Adipocyte (in vitro differentiated cells): ENCODE measurements at regions not wholly inside any gene's neighbourhood (a gene's known extent, or its start where the extent isn't known, plus 50 kb on each side); places are given as distances from the start of the nearest gene placed in this dataset.
A peak's percentile ranks its signal among the peaks of the same experiment; 100 is the strongest.

Source experiments
- DNase-seq: peaks from one replicate; pipeline ENCODE4 v3.0.0-alpha.2; 2015; ENCODE audit warnings: low read depth
- H3K27me3 ChIP-seq: replicated peaks from 2 replicates; pipeline ENCODE4 v1.7.0; 2013; ENCODE audit warnings: mild to moderate bottlenecking, low read length, moderate library complexity; ENCODE audit not compliant: control insufficient read depth, insufficient read depth
- H3K36me3 ChIP-seq: 2 replicates; pipeline ENCODE4 v1.7.0; 2013; ENCODE audit warnings: low read length, mild to moderate bottlenecking, moderate library complexity; ENCODE audit not compliant: control insufficient read depth, insufficient read depth, severe bottlenecking
- H3K4me1 ChIP-seq: 2 replicates; pipeline ENCODE4 v1.7.0; 2013; ENCODE audit warnings: mild to moderate bottlenecking, low read length, moderate library complexity; ENCODE audit not compliant: control insufficient read depth, insufficient read depth
- H3K4me3 ChIP-seq: 2 replicates; pipeline ENCODE4 v1.7.0; 2013; ENCODE audit warnings: mild to moderate bottlenecking, low read length, moderate library complexity
- H3K9ac ChIP-seq: 2 replicates; pipeline ENCODE4 v1.7.0; 2013; ENCODE audit warnings: mild to moderate bottlenecking, low read length, moderate library complexity
- H3K9me3 ChIP-seq: 2 replicates; pipeline ENCODE4 v1.7.0; 2013; ENCODE audit warnings: mild to moderate bottlenecking, low read length, moderate library complexity; ENCODE audit not compliant: control insufficient read depth

DNA sequence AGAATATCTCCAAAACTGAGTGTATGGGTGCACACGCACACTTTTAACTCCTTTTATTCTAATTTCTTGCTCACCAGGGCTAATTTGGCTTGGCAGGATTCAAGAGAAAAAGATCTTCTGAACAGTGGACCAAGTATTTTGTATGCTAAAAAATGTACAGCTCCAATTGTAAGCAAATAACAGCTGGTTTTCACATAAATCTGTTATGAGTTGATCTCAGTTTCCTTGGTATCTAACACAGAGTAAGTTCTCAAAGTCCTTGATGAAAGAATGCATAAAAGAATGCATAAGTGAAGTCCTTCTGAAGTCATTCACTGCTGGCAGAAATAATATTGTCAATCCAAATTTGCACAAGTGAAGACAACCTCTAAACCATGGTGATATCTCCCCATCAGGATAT lies 213.0 kb downstream of the OMA1 start:
- H3K27me3 ChIP-seq = no peaks in the 10 kb centered on the region
- H3K9ac ChIP-seq = no peak overlapping the region
- H3K4me3 ChIP-seq = no peak overlapping the region
- peak; percentile 16 for DNase-seq
- peaks cover 3% of the 10 kb centered on the region for H3K4me1 ChIP-seq
- no peaks in the 10 kb centered on the region for H3K36me3 ChIP-seq
- H3K9me3 ChIP-seq = no peaks in the 10 kb centered on the region

DNA sequence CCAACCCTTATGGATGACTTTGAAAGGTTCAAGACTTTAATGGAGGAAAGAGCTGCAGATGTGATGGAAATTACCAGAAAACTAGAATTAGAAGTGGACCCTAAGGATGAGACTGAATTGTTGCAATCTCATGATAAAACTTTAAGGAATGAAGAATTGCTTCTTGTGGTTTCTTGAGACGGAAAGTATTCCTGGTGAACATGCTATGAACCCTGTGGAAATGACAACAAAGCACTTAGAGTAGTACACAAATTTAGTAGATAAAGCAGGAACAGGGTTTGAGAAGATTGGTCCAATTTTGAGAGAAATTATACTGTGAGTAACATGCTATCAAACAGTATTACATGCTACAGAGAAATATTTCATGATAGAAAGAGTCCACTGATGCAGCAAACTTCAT lies 215.4 kb downstream of the OMA1 start:
- Histone ChIP-seq H3K36me3 (no peaks in the 10 kb centered on the region), H3K4me1 (peaks cover 3% of the 10 kb centered on the region), H3K9me3 (no peaks in the 10 kb centered on the region), H3K4me3 (no peak overlapping the region), H3K9ac (no peak overlapping the region), H3K27me3 (no peaks in the 10 kb centered on the region)
- peak; percentile 54 for DNase-seq

DNA sequence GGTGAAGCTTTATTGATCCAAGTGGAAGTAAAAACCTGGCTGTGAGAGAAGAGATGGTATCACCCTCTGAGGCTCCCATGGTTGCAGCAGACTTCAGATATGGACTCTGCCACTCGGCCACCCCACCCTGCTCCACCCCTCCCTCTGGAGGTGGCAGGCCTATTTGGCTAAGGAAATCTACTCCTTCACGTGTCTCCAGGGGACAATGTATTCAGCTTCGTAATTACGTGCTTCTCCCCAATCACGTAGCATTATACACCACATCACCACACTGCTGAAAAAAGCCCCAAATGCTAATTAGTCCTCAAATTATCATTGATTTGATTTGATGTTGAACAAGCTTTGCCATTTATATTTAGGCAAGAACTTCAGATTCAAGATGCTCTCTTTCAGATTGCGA lies 220.7 kb downstream of the OMA1 start:
- Histone ChIP-seq H3K36me3 (no peaks in the 10 kb centered on the region), H3K27me3 (no peaks in the 10 kb centered on the region), H3K9me3 (no peaks in the 10 kb centered on the region), H3K4me1 (peaks cover under 1% of the 10 kb centered on the region), H3K9ac (no peak overlapping the region), H3K4me3 (no peak overlapping the region)
- no peak for DNase-seq

DNA sequence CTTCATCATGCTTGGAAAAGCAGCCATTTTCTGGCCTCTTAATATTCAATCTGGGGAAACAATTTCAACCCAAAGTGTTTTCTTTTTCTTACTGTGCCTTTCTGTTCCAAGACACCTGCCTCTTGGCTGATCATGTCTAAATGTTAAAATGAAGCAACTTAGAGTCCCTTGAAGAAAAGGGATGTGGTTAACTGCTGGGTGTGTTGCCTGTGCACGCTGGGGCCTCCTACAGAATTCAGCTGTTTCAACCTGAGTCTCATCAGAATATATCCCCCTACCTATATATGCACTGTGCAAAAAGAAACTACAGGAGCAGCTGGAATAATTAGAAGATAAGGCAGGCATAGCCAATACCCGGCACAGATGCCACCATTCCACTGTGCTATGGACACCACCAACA lies 222.0 kb downstream of the OMA1 start:
- no peaks in the 10 kb centered on the region for H3K9me3 ChIP-seq
- H3K4me1 ChIP-seq = no peaks in the 10 kb centered on the region
- H3K27me3 ChIP-seq = no peaks in the 10 kb centered on the region
- DNase-seq = no peak
- no peak overlapping the region for H3K9ac ChIP-seq
- H3K4me3 ChIP-seq = no peak overlapping the region
- H3K36me3 ChIP-seq = no peaks in the 10 kb centered on the region

DNA sequence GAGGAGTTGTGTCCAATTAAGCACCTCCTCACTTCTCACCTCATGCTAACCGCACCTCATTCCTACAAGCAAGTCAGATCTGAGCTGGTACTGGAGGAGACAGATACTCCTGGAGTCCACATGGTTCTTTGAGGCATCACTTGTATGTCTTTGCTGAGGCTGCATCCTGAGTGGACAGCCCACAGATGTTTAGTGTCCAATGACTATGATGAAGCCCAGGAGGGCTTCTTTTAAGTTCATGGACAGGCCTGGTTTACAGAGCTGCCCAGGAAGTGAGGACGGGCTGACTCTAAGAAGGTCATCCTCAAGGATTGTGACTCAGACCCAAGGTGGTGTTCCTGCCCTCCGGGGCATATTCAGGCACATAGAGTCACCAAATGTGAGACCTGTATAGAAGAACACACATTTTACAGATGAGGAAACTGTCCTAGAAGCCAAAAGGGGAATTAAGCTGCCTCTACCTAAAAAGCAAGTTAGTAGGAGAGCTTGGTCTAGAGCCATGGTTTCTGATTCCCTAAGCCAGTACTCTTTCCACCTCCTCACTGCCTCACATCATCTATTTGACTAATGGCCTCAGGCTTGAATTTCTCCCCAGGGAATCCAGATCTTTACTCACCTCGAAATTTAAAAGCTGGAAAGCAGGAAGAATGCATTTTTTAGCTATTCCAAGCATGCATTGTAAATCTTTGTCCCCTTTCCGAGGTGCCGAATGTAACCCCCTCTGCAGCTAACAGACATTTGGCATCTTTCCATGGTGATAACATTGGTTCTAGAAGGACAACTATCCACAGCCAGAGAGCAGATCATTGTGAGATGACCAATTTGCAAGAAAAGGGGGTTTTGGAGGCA lies 228.1 kb downstream of the OMA1 start:
- Histone ChIP-seq H3K36me3 (no peaks in the 10 kb centered on the region), H3K9me3 (no peaks in the 10 kb centered on the region), H3K27me3 (no peaks in the 10 kb centered on the region), H3K9ac (no peak overlapping the region), H3K4me1 (no peaks in the 10 kb centered on the region), H3K4me3 (no peak overlapping the region)
- no peak for DNase-seq

DNA sequence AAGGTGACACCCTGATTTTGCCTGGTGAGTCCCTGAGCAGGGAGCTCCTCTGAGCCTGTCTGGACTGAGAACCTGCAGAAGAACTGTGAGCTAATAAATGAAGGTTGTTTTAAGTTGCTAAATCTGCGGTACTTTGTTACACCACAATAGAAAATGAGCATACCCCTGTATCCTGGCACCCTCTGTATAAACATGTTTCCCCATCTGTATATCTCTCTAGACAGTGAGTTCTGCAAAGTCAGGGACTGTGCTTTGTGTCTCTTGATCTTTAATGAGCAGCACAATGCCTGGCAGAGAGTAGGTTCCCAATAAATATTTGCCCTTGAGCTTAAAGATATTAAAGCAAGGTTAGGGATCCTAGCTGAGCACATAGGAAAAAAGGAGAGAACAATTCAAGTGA lies 228.8 kb downstream of the OMA1 start:
- Histone ChIP-seq H3K36me3 (no peaks in the 10 kb centered on the region), H3K27me3 (no peaks in the 10 kb centered on the region), H3K4me3 (no peak overlapping the region), H3K9me3 (no peaks in the 10 kb centered on the region), H3K9ac (no peak overlapping the region), H3K4me1 (no peaks in the 10 kb centered on the region)
- DNase-seq = no peak

DNA sequence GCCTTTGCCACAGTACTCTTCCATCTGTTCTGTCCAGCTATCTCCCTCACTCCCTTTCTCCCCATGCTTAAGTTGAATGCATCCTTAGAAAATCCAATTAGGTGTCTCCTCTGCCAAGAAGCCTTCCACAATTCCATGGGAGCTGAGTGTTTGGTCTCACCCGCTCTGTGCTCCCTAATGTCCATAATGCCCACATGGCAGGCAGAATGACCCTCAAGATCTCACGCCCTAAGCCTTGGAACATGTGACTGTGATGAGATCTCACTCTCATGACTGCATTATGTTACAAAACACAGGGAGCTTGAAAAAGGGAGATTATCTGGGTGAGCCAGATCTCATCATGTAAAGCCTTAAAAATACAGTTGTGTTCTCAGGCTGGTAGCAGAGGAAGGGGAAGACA lies 229.4 kb downstream of the OMA1 start:
- no peak overlapping the region for H3K9ac ChIP-seq
- DNase-seq = no peak

DNA sequence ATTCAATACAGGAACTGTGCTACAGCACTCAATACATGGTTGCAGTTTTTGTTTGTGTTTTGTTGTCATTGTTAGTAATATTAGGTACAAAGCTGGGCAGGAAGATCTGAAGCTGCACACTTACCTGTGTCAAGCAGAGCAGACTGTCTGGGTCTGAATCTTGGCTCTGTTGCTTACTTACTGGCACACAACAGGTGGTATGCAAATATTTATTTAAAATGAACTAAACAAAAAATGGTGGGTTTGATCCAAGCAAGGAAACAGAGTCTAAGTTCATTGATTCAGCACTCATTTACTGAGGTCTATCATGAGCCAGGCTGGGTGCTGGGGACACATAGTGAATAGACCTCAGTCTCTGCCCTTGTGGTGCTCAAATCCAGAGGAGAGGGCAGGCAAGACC lies 230.4 kb downstream of the OMA1 start:
- H3K27me3 ChIP-seq = no peaks in the 10 kb centered on the region
- H3K4me3 ChIP-seq = no peak overlapping the region
- no peak for DNase-seq
- no peak overlapping the region for H3K9ac ChIP-seq
- H3K4me1 ChIP-seq = no peaks in the 10 kb centered on the region
- no peaks in the 10 kb centered on the region for H3K9me3 ChIP-seq
- H3K36me3 ChIP-seq = no peaks in the 10 kb centered on the region

More for the DNA sequence above, 229.4 kb downstream of the OMA1 start:
- Histone ChIP-seq H3K36me3 (no peaks in the 10 kb centered on the region), H3K9me3 (no peaks in the 10 kb centered on the region), H3K4me3 (no peak overlapping the region), H3K27me3 (no peaks in the 10 kb centered on the region), H3K4me1 (no peaks in the 10 kb centered on the region)

DNA sequence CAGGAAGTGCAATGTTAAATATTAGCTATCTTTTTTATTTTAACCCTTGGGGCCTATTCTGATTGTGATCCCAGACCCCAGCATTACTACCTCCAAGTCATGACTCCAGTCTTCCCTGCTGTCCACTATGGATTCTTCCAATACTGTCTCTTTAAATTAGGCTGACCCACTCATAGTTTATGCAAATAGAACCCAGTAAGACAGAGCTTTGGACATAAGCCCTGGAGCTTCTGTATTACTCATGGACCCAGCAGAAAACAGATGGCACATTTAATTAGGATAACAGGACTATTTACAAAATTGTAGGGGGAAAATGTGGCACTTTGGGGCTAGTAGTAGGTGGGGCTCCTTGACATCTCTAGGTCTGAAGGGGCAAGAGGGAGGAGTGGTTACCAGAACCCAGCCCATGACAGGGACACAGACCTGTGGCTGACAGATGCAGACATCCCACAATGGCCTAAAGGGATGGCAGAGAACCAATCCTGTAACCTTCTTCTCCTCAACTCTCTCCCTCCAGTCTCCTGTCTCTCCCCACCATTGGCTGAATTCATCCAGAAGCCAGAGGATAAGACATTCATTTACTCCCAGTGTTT lies 233.5 kb downstream of the OMA1 start:
- Histone ChIP-seq H3K9me3 (no peaks in the 10 kb centered on the region), H3K9ac (no peak overlapping the region), H3K4me3 (no peak overlapping the region), H3K4me1 (no peaks in the 10 kb centered on the region), H3K27me3 (peaks cover under 1% of the 10 kb centered on the region), H3K36me3 (no peaks in the 10 kb centered on the region)
- DNase-seq = no peak

DNA sequence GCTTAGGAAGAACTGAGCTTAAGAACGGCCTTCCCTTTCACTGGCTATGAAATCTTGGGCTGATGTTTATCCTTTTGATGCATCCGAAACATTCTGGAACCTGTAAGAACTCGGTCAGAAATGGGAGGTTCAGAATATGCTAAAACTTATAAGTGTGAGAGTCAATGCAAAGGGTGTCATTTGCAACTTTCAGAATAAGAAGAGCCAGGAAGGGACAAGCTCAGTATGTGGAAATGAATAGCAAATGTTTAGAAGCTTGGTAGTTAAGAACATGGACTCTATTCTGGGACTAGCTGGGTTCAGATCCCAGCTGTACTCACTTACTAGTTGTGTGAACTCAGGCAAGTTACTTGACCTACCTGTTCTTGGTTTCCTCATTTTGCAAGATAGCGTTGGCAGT lies 234.1 kb downstream of the OMA1 start:
- no peaks in the 10 kb centered on the region for H3K36me3 ChIP-seq
- H3K4me1 ChIP-seq = no peaks in the 10 kb centered on the region
- DNase-seq = no peak
- H3K9me3 ChIP-seq = no peaks in the 10 kb centered on the region
- H3K27me3 ChIP-seq = peaks cover 3% of the 10 kb centered on the region
- no peak overlapping the region for H3K4me3 ChIP-seq
- no peak overlapping the region for H3K9ac ChIP-seq

DNA sequence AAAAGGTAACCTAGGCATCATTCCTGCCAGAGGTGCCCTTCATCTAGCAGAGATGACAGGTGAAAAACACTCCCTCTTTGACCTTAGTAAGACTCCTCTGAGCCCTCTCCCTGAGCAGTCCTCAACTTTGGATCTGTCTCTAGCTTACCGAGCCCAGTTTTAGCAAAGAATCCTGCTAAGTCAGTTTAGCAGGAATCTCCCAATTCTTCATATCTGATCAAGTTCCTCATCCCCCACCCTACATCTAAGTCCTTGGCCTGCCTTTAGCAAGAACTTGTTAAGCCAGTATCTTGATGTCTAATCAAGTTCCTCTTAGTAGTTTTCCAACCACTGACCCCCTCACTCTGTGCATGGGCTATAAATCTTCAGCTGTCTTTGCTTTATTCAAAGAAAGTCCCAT lies 235.6 kb downstream of the OMA1 start:
- Histone ChIP-seq H3K36me3 (no peaks in the 10 kb centered on the region), H3K9ac (no peak overlapping the region), H3K9me3 (no peaks in the 10 kb centered on the region), H3K27me3 (peaks cover 3% of the 10 kb centered on the region), H3K4me3 (no peak overlapping the region), H3K4me1 (no peaks in the 10 kb centered on the region)
- no peak for DNase-seq
